ENCODE measurements at regions not wholly inside any gene's neighbourhood (a gene's known extent, or its start where the extent isn't known, plus 50 kb on each side); places are given as distances from the start of the nearest gene placed in this dataset.
"Not testable (repeated sequence)": the region's sequence is repeated elsewhere in the genome, so short reads cannot be mapped to it uniquely, and the experiment has no call there.

DNA sequence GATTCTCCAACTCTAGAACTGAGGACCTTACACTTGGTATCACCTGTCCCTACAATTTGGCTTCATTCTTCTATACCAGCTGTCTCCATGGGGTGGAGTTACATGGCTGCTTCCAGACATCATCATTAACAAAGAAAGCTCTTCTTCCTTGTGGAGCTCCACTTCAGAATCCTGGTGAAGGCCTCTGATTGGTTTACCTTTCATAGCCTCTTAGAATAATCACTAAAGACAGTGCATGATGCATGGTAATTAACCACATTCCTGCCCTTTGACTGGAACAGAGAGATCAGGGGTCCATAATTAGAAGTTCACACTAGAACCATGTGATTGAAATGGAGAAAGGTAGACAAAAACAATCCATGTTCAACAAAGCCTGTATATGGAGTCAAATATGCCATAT lies 112.6 kb upstream of the ZNF827 start:
- Histone ChIP-seq H3K4me3 (no peak overlapping the region), H3K27ac (no peak overlapping the region), H3K4me1 (no peaks in the 10 kb centered on the region), H3K27me3 (no peaks in the 10 kb centered on the region), H3K36me3 (ENCODE audit: low read depth, missing control alignments) (no peaks in the 10 kb centered on the region), H3K9me3 (no peaks in the 10 kb centered on the region)
- intact Hi-C loops (cut with DNase I; ENCODE audit: low total_unique reads) = no loop called here
- TF ChIP-seq, protein P1, sequence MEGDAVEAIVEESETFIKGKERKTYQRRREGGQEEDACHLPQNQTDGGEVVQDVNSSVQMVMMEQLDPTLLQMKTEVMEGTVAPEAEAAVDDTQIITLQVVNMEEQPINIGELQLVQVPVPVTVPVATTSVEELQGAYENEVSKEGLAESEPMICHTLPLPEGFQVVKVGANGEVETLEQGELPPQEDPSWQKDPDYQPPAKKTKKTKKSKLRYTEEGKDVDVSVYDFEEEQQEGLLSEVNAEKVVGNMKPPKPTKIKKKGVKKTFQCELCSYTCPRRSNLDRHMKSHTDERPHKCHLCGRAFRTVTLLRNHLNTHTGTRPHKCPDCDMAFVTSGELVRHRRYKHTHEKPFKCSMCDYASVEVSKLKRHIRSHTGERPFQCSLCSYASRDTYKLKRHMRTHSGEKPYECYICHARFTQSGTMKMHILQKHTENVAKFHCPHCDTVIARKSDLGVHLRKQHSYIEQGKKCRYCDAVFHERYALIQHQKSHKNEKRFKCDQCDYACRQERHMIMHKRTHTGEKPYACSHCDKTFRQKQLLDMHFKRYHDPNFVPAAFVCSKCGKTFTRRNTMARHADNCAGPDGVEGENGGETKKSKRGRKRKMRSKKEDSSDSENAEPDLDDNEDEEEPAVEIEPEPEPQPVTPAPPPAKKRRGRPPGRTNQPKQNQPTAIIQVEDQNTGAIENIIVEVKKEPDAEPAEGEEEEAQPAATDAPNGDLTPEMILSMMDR (IDR thresholded peaks at IDR 0.05) = no peak
- no peak for TF ChIP-seq POLR2A (IDR thresholded peaks at IDR 0.05)
- DNase-seq = no peak

DNA sequence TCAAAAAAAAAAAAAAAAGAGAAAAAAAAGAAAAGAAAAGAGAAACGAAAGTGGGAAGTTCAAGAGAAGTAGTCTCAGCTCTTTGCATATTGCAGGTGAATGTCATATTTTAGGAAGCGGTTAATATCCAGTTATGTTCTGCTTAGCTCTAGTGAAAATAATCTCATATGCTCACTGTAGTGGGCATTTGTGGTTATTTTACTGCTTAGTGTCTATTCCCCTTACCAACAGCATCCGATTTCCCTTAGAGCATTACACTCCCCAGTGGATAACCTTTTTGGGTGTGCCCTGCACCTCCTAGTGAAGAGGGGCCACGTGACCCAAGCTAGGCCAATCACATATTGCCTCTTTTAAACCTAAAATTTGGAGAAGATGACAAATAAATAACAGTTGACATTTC lies 111.2 kb upstream of the ZNF827 start:
- no peak for DNase-seq
- whole genome bisulfite sequencing, 2 donors = 84 to 88% methylated on average over 4 of the region's 4 CpGs
- Histone ChIP-seq H3K27me3 (no peaks in the 10 kb centered on the region), H3K27ac (no peak overlapping the region), H3K9me3 (no peaks in the 10 kb centered on the region), H3K4me3 (no peak overlapping the region), H3K4me1 (no peaks in the 10 kb centered on the region), H3K36me3 (ENCODE audit: low read depth, missing control alignments) (no peaks in the 10 kb centered on the region)
- intact Hi-C loops (cut with DNase I; ENCODE audit: low total_unique reads) = no loop called here
- TF ChIP-seq, protein P1 (IDR thresholded peaks at IDR 0.05) = no peak
- no peak for TF ChIP-seq POLR2A (IDR thresholded peaks at IDR 0.05)

DNA sequence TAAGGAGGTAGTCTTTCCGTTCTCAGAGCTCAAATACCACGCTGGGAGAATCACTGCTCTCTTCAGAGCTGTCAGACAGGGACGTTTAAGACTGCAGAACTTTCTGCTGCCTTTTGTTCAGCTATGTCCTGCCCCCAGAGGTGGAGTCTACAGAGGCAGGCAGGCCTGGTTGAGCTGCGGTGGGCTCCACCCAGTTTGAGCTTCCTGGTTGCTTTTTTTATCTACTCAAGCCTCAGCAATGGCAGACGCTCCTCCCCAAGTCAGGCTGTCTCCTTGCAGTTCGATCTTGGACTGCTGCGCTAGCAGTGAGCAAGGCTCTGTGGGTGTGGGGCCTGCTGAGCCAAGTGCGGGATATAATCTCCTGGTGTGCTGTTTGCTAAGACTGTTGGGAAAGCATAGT lies 109.1 kb upstream of the ZNF827 start:
- intact Hi-C loops (cut with DNase I; ENCODE audit: low total_unique reads) = not testable (repeated sequence)
- 76 to 88% methylated on average over 7 to 8 of the region's 8 CpGs for WGBS, 2 donors

DNA sequence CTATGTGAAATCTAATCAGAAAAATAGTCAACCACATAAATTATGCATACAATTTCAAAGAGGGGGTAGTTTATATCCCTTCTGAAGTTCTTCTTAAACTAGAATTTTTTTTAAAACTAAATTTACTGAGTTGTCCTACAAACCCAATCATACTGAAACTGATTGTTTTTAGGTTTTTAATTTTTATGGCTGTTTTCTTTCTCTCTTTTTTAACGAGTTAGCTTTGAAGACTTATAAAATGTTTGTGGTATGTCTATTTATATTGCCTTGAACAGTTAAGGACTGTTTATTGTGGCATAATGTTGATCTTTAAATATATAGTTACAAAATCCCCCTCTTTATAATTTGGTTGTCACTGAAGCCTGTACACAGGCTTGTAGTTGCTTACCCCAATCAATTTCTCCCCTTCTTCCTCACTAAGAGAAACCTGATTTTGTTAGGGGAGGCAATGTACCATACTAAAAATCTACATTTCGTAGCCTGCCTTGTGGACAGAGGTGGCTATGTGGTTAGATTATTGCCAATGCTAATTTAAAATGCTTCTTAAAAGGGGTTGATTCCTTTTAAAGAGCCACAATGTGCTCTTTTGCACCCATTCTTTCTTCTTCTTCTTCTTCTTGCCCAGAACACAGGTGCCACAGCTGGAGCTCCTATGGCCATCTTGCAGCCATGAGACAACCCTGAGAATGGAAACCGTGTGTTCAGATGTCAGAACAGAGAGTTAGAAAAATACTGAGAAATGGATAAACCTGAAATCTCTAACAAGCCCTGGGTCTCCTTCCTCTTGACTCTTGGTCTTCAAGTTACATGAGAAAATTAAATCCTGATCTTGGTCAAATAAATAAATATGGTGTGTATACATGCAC lies 102.7 kb upstream of the ZNF827 start:
- no peaks in the 10 kb centered on the region for H3K36me3 ChIP-seq (ENCODE audit: low read depth, missing control alignments)
- TF ChIP-seq, protein P1 (IDR thresholded peaks at IDR 0.05) = no peak
- TF ChIP-seq POLR2A (IDR thresholded peaks at IDR 0.05) = no peak
- intact Hi-C loops (cut with DNase I; ENCODE audit: low total_unique reads) = no loop called here
- no peaks in the 10 kb centered on the region for H3K9me3 ChIP-seq
- no peak overlapping the region for H3K4me3 ChIP-seq
- no peaks in the 10 kb centered on the region for H3K4me1 ChIP-seq
- H3K27ac ChIP-seq = no peak overlapping the region
- H3K27me3 ChIP-seq = no peaks in the 10 kb centered on the region
- no peak for DNase-seq
- WGBS, 2 donors = 80 to 87% methylated on average over 3 of the region's 3 CpGs

More for the DNA sequence above, 109.1 kb upstream of the ZNF827 start:
- not testable (repeated sequence) for H3K9me3 ChIP-seq; H3K27ac ChIP-seq; H3K36me3 ChIP-seq (ENCODE audit: low read depth, missing control alignments); DNase-seq; H3K27me3 ChIP-seq; H3K4me3 ChIP-seq; H3K4me1 ChIP-seq

DNA sequence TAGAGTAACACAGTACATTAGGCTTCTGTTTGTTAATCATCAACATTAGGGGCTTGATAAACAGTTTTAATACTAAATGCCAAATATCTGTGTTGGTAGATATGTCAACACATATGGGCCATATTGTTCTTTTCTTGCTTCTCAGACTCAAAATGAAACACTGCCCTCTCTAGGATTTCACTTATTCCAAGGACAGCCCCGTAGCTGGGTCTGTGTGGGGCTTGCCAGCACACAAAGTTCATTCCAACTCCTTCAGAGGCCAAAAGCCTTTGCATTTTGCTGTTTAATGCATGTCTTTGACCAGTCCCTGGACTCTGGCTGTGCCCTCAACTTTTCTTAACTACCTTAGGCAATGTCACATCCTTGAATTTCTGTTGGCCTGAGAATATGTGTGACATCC lies 102.0 kb upstream of the ZNF827 start:
- DNase-seq = no peak
- Histone ChIP-seq H3K4me1 (no peaks in the 10 kb centered on the region), H3K27me3 (no peaks in the 10 kb centered on the region), H3K9me3 (no peaks in the 10 kb centered on the region), H3K4me3 (no peak overlapping the region), H3K27ac (no peak overlapping the region), H3K36me3 (ENCODE audit: low read depth, missing control alignments) (no peaks in the 10 kb centered on the region)
- TF ChIP-seq, protein P1 (IDR thresholded peaks at IDR 0.05) = no peak
- no peak for TF ChIP-seq POLR2A (IDR thresholded peaks at IDR 0.05)
- WGBS, 2 donors = 27 to 33% methylated on average over 1 of the region's 1 CpG
- intact Hi-C loops (cut with DNase I; ENCODE audit: low total_unique reads) = no loop called here
